CD4-positive, alpha-beta T cell treated with Interferon alpha-2 for 1 hour (primary cell): ENCODE measurements at regions not wholly inside any gene's neighbourhood (a gene's known extent, or its start where the extent isn't known, plus 50 kb on each side); places are given as distances from the start of the nearest gene placed in this dataset.
"Not testable (repeated sequence)": the region's sequence is repeated elsewhere in the genome, so short reads cannot be mapped to it uniquely, and the experiment has no call there.

Experiments
- DNase-seq, 2 donors: peaks; one replicate each; pipeline ENCODE4 v3.0.0-alpha.2; 2020 to 2022

DNA sequence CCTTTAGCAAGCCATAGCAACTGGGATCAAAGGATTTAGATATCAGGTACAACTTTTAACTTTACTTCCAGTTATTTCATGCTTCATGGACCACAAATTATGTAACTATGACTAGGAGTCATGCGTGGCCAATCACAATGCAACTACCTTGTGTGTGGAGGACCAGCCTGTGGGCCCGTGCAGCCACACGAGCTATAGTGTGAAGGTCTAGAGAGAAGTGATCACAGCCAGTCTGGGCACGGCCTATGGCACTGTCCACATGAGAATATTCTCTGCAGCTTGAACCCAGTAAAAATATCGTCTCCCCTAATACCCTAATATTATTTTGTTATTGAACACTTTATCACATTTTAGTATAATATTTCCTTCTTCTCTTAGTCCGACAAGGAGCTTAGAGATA is 464.9 kb upstream of the MIR17HG start:
- no peak for DNase-seq

GRCh38 chr13:90883592-90883991 is 463.9 kb upstream of the MIR17HG start:
- no peak for DNase-seq

GRCh38 chr13:90884066-90884465 is 463.4 kb upstream of the MIR17HG start:
- DNase-seq, result no peak

GRCh38 chr13:90889906-90890834 is 457.3 kb upstream of the MIR17HG start:
- no peak for DNase-seq

DNA sequence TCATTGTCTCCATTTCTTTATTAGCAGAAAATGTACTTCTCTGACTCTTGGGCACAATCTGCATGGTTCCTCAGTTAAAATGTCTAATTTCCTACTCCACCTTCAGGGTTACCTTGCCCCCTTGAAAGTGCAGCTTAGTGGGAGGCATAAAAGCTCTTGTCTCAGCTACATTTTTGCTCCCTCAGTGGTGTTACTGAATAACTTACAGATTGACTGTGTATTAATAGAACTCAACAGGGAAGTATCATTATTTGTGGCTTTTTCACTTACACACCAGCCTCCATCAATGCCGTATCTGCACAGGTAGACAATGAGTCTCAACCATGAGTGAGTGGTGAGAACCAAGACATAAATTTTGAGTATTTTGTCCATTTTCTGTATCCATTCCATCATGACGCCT is 456.2 kb upstream of the MIR17HG start:
- no peak for DNase-seq

DNA sequence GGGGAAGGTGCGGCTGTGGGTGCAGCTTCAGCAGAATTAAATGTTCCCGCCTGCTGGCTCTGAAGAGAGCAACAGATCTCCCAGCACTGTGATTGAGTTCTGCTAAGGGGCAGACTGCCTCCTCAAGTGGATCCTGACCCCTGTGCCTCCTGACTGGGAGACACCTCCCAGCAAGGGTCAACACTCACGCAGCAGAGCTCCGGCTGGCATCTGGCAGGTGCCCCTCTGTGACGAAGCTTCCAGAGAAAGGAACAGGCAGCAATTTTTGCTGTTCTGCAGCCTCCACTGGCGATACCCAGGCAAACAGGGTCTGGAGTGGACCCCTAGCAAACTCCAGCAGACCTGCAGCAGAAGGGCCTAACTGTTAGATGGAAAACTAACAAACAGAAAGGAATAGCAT is 454.3 kb upstream of the MIR17HG start:
- not testable (repeated sequence) for DNase-seq

DNA sequence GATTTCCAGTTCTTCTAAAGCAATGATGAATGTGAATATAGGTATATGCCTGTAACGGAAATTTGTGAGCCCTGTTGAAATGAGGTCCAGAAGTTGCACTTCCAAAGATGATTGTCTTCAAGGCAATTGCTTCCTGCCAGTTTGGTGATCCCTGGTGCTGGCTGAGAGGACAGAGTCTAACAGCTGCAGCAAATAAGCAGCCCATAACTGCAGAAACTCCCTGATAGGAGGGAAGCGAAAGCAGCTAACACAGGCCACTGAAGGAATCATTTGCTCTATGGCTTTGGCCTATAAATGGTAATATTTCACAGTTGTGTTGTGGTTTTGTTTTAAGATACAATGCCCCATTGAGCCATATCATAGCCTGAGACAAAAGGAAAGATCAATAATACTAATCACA is 451.5 kb upstream of the MIR17HG start:
- no peak for DNase-seq

GRCh38 chr13:90898811-90899210 is 448.7 kb upstream of the MIR17HG start:
- no peak for DNase-seq

GRCh38 chr13:90899416-90899815 is 448.1 kb upstream of the MIR17HG start:
- DNase-seq, result no peak

DNA sequence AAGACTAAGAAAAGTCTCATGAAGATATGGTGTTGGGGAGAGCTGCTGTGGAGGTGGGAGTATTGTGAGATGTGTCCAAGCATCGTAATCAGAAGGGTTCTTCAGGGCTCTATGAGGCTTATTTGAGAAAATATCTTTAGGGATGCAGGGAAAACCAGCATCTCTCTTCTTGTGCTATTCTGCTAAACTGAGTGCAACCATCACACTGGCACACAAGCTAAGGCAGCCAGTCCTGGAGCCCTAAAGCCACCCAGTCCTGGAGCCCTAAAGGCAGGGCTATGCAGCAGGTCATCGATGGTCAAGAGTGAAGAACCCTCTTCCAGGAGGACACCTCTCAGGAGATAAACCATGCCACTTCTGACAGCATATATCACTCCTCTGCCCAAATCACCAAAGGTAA is 445.2 kb upstream of the MIR17HG start:
- no peak for DNase-seq

GRCh38 chr13:90906554-90906953 is 440.9 kb upstream of the MIR17HG start:
- DNase-seq, result no peak

DNA sequence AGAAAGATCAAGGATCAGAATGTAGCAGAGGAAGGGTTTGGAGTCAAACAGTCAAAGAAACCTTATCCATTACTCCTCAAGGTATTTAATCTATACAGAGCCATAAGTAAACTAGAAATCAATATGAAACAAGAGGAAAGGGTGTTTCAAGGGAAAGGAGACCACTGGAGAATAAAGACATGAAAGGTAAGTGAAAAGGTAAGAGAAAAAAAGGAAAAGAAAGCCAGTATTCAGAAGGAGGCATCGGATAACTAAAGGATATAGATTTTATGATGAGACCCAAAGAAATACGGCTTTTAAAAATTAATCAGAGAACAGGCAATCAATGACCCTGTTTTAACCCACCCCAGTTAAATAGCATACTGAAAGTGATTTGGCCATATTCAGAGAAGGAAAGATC is 438.7 kb upstream of the MIR17HG start:
- no peak for DNase-seq

DNA sequence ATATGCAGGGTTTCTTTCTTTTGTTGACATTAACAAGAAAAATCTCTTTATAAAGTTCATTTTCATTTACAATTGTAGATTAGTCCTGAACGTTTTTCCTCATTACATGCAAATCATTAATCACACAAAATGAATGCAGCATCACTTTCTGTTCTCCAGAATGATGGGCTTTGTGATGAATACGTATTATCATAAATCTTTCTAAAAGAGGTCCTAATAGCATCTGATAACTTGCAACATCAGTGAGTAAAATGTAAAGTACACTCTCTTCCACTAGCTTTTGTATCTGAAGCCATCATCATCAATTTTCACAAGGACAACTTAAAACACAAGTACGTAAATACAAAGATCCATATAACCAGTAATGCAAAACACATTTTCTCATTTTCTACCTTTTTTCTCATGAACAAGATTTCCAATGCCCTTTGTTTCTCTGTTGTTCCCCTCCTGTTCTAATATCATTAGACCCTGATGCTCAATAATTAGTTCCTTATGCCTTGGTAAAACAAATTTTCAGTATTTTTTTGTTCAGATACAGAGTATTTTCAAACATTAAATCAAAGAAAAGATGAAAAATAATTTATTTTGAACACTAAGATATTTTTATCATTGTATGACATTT is 437.4 kb upstream of the MIR17HG start:
- DNase-seq, result no peak

DNA sequence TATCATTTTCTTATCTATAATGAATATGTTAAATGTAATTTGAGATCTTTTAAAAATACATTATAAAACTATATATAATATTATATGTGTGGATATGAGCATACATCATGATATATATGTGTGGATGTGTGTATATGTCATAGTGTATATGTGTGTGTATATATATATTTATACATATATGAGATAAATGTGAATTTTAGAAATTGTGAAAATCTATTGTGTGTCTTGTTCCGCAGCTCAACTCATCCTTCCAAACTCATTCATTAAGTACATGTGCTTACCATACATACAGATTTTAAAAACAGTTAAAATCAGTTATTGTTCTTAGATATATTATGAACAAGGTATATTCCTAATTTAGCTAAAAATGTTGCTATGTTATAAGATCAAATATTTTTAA is 435.2 kb upstream of the MIR17HG start:
- no peak for DNase-seq

DNA sequence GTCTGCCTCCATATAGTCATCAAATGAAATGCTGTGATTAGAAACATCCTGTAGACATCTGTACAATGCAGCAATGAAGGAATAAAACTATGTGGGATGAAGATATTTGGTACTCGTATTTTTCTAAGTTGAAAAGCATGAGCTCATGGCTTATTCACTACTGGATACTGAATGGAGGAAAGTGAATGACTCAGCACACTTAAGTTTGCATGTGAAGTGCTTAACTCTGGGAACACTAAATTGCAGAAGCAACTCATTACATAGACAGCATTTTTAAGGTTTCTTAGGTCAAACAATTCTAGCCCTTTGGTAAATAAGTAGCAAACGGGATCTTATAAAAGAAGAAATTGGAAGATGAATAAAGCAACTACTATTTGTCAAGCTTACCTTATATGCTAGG is 429.0 kb upstream of the MIR17HG start:
- DNase-seq, result no peak

DNA sequence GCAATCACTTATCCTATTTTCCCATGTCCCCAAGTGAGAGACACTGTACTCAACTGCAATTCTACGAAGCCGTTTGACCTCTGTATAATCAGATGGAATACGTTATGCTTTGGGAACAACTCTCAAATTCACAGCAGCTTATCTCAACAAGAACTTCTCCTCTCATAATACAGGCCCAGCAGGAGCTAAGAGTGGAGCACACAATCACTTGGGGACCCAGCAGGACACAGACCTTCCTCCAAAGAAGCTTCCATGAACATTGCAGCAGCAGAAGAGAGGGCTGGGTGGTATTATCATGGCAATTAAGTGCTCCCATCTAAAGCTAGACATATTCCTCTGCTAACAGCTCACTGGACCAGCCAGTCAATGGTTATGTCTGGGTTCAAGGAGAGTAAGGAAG is 428.3 kb upstream of the MIR17HG start:
- DNase-seq, result no peak

- no peak for DNase-seq
Measured at GRCh38 chr13:90926459-90926858, 421.0 kb upstream of the MIR17HG start.

DNA sequence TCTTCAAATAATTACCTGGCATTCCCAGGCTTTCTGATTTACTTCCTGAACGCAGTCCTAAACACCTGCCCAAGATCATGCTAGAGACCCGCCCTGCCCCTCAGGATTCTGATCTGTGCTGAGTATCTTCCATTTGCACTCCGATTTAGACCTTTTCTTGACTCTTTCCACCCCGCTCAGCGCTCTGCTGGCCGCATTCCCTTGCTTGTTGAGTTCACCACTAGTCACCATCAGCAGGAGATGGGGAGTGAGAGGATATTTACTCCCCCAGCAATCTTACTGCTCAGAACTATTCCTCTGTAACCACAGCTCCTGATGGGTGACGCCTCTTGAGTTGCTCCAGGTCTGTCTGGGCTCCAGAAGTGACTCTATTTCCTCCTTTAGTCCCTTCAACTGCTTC is 419.4 kb upstream of the MIR17HG start:
- no peak for DNase-seq

DNA sequence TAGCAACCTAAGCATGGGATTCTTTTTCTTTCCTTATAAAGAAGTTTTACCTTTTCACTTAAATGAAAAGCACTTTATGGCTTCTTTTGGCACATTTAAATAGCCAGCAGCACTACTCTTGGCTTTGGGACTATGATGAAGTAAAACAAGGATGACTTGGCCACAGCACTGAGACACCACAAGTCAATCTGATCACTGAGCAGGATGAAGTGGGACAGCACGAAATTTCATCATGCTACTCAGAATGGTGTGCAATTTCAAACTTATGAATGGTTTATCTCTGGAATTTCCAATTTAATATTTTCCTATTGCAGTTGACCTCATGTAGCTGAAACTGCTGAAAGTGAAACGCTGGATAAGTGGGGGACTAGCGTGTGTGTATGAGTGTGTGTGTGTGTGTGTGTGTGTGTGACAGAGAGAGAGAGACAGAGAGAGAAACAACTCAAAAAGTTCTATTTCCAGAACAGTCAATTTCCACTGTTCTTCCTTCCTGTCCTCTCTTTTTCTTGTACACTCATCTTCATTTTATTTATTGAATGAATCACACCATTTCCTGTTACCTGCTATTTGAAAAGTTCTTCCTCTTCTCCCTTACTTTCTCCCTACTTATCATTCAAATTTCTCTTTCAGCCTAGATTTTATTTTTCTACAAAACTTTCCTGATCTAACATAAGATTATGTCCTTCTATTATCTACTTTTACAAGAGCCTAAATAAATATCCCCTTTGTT is 414.2 kb upstream of the MIR17HG start:
- DNase-seq, result no peak

DNA sequence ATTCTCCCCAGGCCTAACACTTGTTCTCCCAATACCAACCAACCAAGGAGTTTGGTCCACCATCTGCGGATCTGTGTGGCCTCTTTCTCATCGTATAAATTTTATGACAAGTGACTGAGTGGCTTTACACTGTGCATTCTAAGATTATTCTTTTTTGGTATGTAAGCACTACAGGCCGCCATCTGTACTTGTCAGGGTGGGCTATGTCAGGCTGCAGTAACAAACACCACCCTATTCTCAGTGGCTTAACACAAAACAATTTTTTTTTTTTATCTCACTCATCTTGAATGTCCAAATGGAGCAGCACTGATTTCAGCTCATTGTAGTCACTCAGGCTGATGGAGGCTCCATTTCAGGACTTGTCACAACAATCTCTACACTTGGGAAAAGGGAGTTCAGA is 412.7 kb upstream of the MIR17HG start:
- no peak for DNase-seq

DNA sequence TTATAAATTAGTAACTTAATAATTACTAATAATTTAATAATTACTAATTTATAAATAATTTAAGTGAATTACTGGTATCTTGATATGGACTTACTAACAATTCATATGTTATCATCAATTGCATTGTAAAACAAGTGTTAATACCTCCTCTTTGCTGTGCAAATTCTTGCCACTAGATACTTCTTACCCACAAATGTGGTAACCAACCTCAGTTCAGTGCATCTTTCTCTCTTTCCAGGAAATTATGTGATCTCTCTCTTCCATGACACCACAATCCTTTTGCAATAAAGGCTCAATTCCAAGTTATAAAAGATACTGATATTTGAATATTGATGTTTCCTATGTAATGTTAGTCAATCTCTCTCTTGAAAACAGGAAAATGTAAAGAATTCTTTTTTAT is 408.6 kb upstream of the MIR17HG start:
- DNase-seq, result no peak

DNA sequence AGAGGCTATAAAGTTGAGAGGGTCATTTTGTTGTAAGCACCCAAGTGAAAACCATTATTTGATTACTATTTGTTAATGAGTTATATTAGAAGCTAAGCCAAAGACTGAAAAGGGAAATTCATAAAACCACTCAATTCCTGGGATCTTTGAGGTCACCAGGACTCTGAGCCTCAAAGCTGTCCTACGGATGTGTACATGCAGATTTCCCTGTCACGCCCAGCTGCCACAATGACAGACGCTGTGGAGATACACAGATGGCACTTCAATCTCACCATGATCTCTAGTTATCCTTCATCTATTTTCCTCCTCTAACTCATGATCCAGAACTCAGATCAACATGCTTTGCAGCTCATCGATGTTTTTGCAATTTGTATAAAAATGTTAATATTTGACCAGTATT is 403.5 kb upstream of the MIR17HG start:
- no peak for DNase-seq

GRCh38 chr13:90945146-90945545 is 402.3 kb upstream of the MIR17HG start:
- not testable (repeated sequence) for DNase-seq

DNA sequence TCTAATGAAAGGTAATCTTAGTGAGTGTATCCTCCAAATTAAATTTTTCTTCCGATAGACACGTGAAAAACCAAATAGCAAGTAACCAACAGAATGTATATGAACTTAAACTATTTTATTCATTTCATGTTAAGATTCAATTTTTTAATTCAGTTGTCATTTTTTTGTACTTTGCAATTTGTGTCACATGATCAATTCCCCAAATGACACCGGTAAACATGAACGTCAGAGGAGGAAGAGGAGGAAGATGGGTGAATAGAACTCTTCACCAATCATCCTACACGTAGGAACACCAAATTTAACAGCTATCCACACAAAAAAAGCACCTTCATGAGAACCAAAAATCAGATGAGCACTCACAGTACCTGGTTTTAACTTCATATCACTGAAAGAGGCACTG is 401.4 kb upstream of the MIR17HG start:
- DNase-seq, result not testable (repeated sequence)
